Fibroblast of mammary gland (primary cell): ENCODE measurements at regions not wholly inside any gene's neighbourhood (a gene's known extent, or its start where the extent isn't known, plus 50 kb on each side); places are given as distances from the start of the nearest gene placed in this dataset.

Source experiments
- DNase-seq: peaks from one replicate; pipeline ENCODE4 v3.0.0-alpha.2; 2010; ENCODE audit warnings: low read depth
- H3K4me3 ChIP-seq: 2 replicates; pipeline ENCODE4 v1.5.1; 2011; ENCODE audit warnings: low read depth, mild to moderate bottlenecking, low read length, moderate library complexity; ENCODE audit not compliant: control insufficient read depth
- CTCF ChIP-seq: conservative IDR thresholded peaks from 2 replicates; pipeline ENCODE4 v1.5.1; 2011; ENCODE audit warnings: low read depth, low read length, inconsistent platforms; ENCODE audit not compliant: control insufficient read depth, insufficient read depth

GRCh38 chr14:81936348-81936747 lies 402.7 kb upstream of the SEL1L start:
- no peak for TF ChIP-seq CTCF
- no peak for DNase-seq
- no peak overlapping the region for H3K4me3 ChIP-seq

GRCh38 chr14:81936902-81937301 lies 403.2 kb upstream of the SEL1L start:
- H3K4me3 ChIP-seq: no peak overlapping the region
- DNase-seq: no peak
- TF ChIP-seq CTCF: no peak

DNA sequence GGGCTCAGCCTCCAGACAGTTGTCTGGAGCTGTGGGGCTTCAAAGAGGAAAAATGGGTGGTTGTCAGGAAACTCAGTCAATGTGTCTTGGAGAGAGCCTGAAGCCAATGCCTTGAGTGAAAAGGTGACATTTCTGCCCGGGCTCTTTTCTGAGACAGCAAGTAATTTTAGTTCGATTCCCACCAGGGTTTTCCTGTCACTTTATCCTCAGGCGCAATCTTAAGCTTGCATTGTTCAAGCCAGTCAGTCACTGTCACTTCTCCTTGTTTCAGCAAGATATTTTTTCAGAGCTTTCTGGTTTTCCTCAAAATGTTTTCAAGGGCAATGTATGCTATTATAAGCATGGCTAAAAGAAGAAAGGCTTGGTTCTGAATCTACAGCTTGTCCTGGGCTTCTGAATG lies 404.7 kb upstream of the SEL1L start:
- no peak for DNase-seq
- no peak for TF ChIP-seq CTCF
- H3K4me3 ChIP-seq: no peak overlapping the region

GRCh38 chr14:81940651-81941050 lies 407.0 kb upstream of the SEL1L start:
- no peak overlapping the region for H3K4me3 ChIP-seq
- TF ChIP-seq CTCF: no peak
- DNase-seq: no peak

DNA sequence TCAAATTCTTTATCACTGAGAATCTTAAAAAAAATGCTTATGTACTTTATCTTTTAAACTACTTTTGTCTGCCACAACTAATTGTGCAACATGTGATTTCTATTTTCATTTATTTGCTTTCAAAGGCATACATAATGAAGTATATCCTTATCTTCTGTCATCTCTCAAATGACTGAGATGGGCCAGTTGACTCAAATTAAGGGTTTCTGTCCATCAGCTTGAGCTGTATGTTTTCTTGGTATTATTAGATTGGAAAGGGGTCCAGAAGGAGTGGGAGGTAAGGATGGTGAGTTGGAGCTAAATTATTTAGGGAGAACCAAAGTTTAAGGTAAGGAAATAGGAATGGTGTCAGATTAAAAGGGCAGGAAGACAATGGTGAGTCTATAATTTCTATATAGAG lies 408.4 kb upstream of the SEL1L start:
- H3K4me3 ChIP-seq: no peak overlapping the region
- no peak for DNase-seq
- TF ChIP-seq CTCF: no peak

DNA sequence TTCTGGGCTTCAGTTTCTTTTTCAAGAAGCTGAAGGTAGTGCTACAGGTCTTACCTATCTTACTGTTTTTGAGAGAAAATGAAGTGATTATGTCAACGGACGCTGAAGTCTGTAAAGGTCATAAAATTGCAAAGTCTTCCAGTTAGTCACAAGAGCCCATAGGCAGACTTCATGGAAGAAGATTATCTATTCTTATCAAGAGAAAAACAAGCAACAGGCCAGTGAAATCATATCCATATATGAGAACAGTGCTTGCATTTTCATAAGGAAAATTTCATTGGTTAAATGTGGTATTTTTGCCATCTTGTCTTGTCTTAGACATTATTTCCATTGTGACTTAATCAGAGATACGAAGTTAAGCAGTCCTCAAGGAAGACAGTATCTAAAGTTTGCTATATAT lies 412.7 kb upstream of the SEL1L start:
- TF ChIP-seq CTCF: no peak
- no peak for DNase-seq
- no peak overlapping the region for H3K4me3 ChIP-seq
